ENCODE measurements at regions not wholly inside any gene's neighbourhood (a gene's known extent, or its start where the extent isn't known, plus 50 kb on each side); places are given as distances from the start of the nearest gene placed in this dataset.

- Histone ChIP-seq H3K9ac (ENCODE audit: low read depth, low read length) (no peak overlapping the region), H3K27me3 (ENCODE audit: insufficient read depth, low read length, poor library complexity) (no peaks in the 10 kb centered on the region), H3K36me3 (ENCODE audit: insufficient read depth, low read length) (no peaks in the 10 kb centered on the region), H3K4me3 (ENCODE audit: low read depth in 1 of 2, low read length in 2 of 2) (no peak overlapping the region), H3K9me3 (ENCODE audit: insufficient read depth, low read length, severe bottlenecking) (no peaks in the 10 kb centered on the region), H4K20me1 (ENCODE audit: insufficient read depth, low read length) (peaks cover 4% of the 10 kb centered on the region; the same call in 1 of the 2 replicates), H3K79me2 (ENCODE audit: insufficient read depth, low read length) (no peaks in the 10 kb centered on the region), H2AFZ (ENCODE audit: low read depth, low read length) (no peak overlapping the region), H3K27ac (ENCODE audit: low read length) (no peak overlapping the region), H3K4me2 (ENCODE audit: insufficient read depth, low read length) (no peak overlapping the region), H3K4me1 (ENCODE audit: insufficient read depth, low read length) (no peaks in the 10 kb centered on the region)
- ATAC-seq (ENCODE audit: insufficient read depth, low read depth): no peak
- DNase-seq: no peak
- TF ChIP-seq EZH2 (IDR thresholded peaks at IDR 0.05; ENCODE audit: borderline replicate concordance, low read depth, low read length, severe bottlenecking) (no peak), CTCF (IDR thresholded peaks at IDR 0.05; ENCODE audit: borderline replicate concordance, extremely low read depth, low read length, poor library complexity, severe bottlenecking) (no peak)
These were observed 131.3 kb upstream of the NKX1-1 start for GRCh38 chr4:1537410-1538095.

- no peak overlapping the region for H3K4me3 ChIP-seq (ENCODE audit: low read depth in 1 of 2, low read length in 2 of 2)
- H3K9me3 ChIP-seq (ENCODE audit: insufficient read depth, low read length, severe bottlenecking): no peaks in the 10 kb centered on the region
- peaks cover 2% of the 10 kb centered on the region for H3K27me3 ChIP-seq (ENCODE audit: insufficient read depth, low read length, poor library complexity)
- H3K79me2 ChIP-seq (ENCODE audit: insufficient read depth, low read length): no peaks in the 10 kb centered on the region
- no peak overlapping the region for H3K27ac ChIP-seq (ENCODE audit: low read length)
- ATAC-seq (ENCODE audit: insufficient read depth, low read depth) (no peak), DNase-seq (no peak)
- H3K9ac ChIP-seq (ENCODE audit: low read depth, low read length): no peak overlapping the region
- no peak overlapping the region for H3K4me2 ChIP-seq (ENCODE audit: insufficient read depth, low read length)
- TF ChIP-seq CTCF (IDR thresholded peaks at IDR 0.05; ENCODE audit: borderline replicate concordance, extremely low read depth, low read length, poor library complexity, severe bottlenecking) (no peak), EZH2 (IDR thresholded peaks at IDR 0.05; ENCODE audit: borderline replicate concordance, low read depth, low read length, severe bottlenecking) (no peak)
- H2AFZ ChIP-seq (ENCODE audit: low read depth, low read length): no peak overlapping the region
- no peaks in the 10 kb centered on the region for H3K4me1 ChIP-seq (ENCODE audit: insufficient read depth, low read length)
- H3K36me3 ChIP-seq (ENCODE audit: insufficient read depth, low read length): no peaks in the 10 kb centered on the region
- peaks cover 4% of the 10 kb centered on the region; the same call in 1 of the 2 replicates for H4K20me1 ChIP-seq (ENCODE audit: insufficient read depth, low read length)
These were observed 130.6 kb upstream of the NKX1-1 start for GRCh38 chr4:1536579-1537409.

GRCh38 chr4:1535926-1536578 lies 129.8 kb upstream of the NKX1-1 start:
- Histone ChIP-seq H3K4me2 (ENCODE audit: insufficient read depth, low read length) (no peak overlapping the region), H3K27ac (ENCODE audit: low read length) (no peak overlapping the region), H3K9ac (ENCODE audit: low read depth, low read length) (no peak overlapping the region), H2AFZ (ENCODE audit: low read depth, low read length) (no peak overlapping the region), H3K79me2 (ENCODE audit: insufficient read depth, low read length) (no peaks in the 10 kb centered on the region), H4K20me1 (ENCODE audit: insufficient read depth, low read length) (peaks cover 4% of the 10 kb centered on the region; the same call in 1 of the 2 replicates), H3K27me3 (ENCODE audit: insufficient read depth, low read length, poor library complexity) (peaks cover 8% of the 10 kb centered on the region), H3K36me3 (ENCODE audit: insufficient read depth, low read length) (no peaks in the 10 kb centered on the region), H3K4me3 (ENCODE audit: low read depth in 1 of 2, low read length in 2 of 2) (no peak overlapping the region), H3K9me3 (ENCODE audit: insufficient read depth, low read length, severe bottlenecking) (no peaks in the 10 kb centered on the region), H3K4me1 (ENCODE audit: insufficient read depth, low read length) (no peaks in the 10 kb centered on the region)
- ATAC-seq (ENCODE audit: insufficient read depth, low read depth): no peak
- no peak for TF ChIP-seq CTCF (IDR thresholded peaks at IDR 0.05; ENCODE audit: borderline replicate concordance, extremely low read depth, low read length, poor library complexity, severe bottlenecking)
- no peak for TF ChIP-seq EZH2 (IDR thresholded peaks at IDR 0.05; ENCODE audit: borderline replicate concordance, low read depth, low read length, severe bottlenecking)
- DNase-seq: no peak
